ENCODE measurements at regions not wholly inside any gene's neighbourhood (a gene's known extent, or its start where the extent isn't known, plus 50 kb on each side); places are given as distances from the start of the nearest gene placed in this dataset.

- Histone ChIP-seq H3K27me3 (ENCODE audit: control insufficient read depth in 2 of 2, insufficient read depth in 1 of 2, low read length in 1 of 2) (no peaks in the 10 kb centered on the region), H3K4me3 (ENCODE audit: low read length in 2 of 2) (no peak overlapping the region), H3K4me1 (ENCODE audit: control insufficient read depth in 2 of 2, insufficient read depth in 2 of 2, low read length in 2 of 2) (no peaks in the 10 kb centered on the region), H3K9me3 (ENCODE audit: control insufficient read depth in 2 of 2, insufficient read depth in 1 of 2, low read length in 1 of 2) (no peaks in the 10 kb centered on the region), H3K27ac (ENCODE audit: low read depth in 1 of 2, low read length in 1 of 2) (no peak overlapping the region), H3K36me3 (ENCODE audit: control insufficient read depth in 2 of 2, insufficient read depth in 2 of 2, low read length in 1 of 2) (no peaks in the 10 kb centered on the region)
- 93% methylated on average over 1 of the region's 1 CpG for WGBS
- DNase-seq (ENCODE audit: low read depth in 6 of 9, low spot score in 9 of 9): no peak
Observed at GRCh38 chr3:66165660-66166059, 55.1 kb upstream of the SLC25A26 start.

DNA sequence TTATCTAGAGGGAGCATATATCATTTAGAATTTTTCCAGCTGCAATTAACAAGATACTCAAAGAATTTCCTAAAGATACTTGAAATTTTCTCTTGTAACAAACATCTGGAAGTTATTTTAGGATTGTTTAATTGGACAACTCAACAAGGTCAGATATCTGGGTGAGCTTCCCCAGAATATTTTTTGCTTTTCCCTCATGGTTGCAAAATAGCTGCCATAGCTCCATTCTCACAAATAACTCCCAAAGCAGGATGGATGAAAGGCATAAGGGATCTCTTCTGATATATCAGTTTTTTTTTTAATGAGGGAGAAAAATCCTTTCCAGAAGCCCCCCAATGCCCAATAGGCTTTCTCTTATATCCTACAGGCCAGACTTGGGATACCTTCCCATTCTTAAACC is 56.6 kb upstream of the SLC25A26 start:
- no peaks in the 10 kb centered on the region for H3K9me3 ChIP-seq (ENCODE audit: control insufficient read depth in 2 of 2, insufficient read depth in 1 of 2, low read length in 1 of 2)
- no peak overlapping the region for H3K4me3 ChIP-seq (ENCODE audit: low read length in 2 of 2)
- DNase-seq (ENCODE audit: low read depth in 6 of 9, low spot score in 9 of 9): no peak
- H3K27ac ChIP-seq (ENCODE audit: low read depth in 1 of 2, low read length in 1 of 2): no peak overlapping the region
- no peaks in the 10 kb centered on the region for H3K27me3 ChIP-seq (ENCODE audit: control insufficient read depth in 2 of 2, insufficient read depth in 1 of 2, low read length in 1 of 2)
- no peaks in the 10 kb centered on the region for H3K4me1 ChIP-seq (ENCODE audit: control insufficient read depth in 2 of 2, insufficient read depth in 2 of 2, low read length in 2 of 2)
- H3K36me3 ChIP-seq (ENCODE audit: control insufficient read depth in 2 of 2, insufficient read depth in 2 of 2, low read length in 1 of 2): no peaks in the 10 kb centered on the region

DNA sequence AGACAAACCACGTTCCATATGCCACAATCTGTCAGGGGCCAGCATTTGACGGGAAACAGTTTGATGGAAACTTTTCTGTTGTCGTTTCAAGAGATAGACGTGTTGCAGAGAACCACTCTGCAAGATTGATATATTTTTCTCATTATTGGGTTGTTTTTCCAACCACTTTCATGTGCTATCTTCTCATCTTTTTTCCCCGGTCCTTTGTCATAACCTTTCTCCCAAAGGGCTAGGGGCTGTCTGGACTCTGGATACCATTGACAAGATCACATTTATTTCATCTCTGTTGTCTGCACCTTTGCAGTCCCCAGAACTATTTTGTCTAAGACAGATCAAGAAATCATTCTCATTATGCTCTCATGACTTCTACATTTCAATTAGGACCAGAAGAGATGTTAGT is 57.6 kb upstream of the SLC25A26 start:
- H3K36me3 ChIP-seq (ENCODE audit: control insufficient read depth in 2 of 2, insufficient read depth in 2 of 2, low read length in 1 of 2): no peaks in the 10 kb centered on the region
- H3K27me3 ChIP-seq (ENCODE audit: control insufficient read depth in 2 of 2, insufficient read depth in 1 of 2, low read length in 1 of 2): no peaks in the 10 kb centered on the region
- no peak for DNase-seq (ENCODE audit: low read depth in 6 of 9, low spot score in 9 of 9)
- H3K9me3 ChIP-seq (ENCODE audit: control insufficient read depth in 2 of 2, insufficient read depth in 1 of 2, low read length in 1 of 2): no peaks in the 10 kb centered on the region
- no peak overlapping the region for H3K27ac ChIP-seq (ENCODE audit: low read depth in 1 of 2, low read length in 1 of 2)
- no peak overlapping the region for H3K4me3 ChIP-seq (ENCODE audit: low read length in 2 of 2)
- WGBS: 91% methylated on average over 5 of the region's 5 CpGs
- H3K4me1 ChIP-seq (ENCODE audit: control insufficient read depth in 2 of 2, insufficient read depth in 2 of 2, low read length in 2 of 2): no peaks in the 10 kb centered on the region

DNA sequence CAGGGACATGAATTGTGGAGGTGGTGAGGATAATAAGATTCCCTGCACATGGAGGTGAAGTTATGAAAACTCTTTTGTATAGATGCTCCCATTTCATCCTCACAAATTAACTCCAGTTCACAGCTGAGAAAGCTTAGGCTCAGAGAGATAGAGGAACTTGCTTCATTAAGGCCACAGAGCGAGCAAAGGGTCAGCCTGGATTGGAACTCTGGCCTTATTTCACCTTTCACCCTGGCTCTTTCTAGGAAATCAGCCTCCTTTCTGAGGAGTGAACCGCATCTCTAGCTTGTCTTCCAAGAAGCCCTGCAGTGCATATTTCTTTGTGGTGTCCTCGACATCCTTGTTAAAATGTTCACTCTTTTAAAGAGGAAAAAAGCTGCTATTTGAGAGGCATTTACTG is 58.0 kb upstream of the SLC25A26 start:
- no peak overlapping the region for H3K27ac ChIP-seq (ENCODE audit: low read depth in 1 of 2, low read length in 1 of 2)
- no peaks in the 10 kb centered on the region for H3K27me3 ChIP-seq (ENCODE audit: control insufficient read depth in 2 of 2, insufficient read depth in 1 of 2, low read length in 1 of 2)
- H3K9me3 ChIP-seq (ENCODE audit: control insufficient read depth in 2 of 2, insufficient read depth in 1 of 2, low read length in 1 of 2): no peaks in the 10 kb centered on the region
- WGBS: 82% methylated on average over 3 of the region's 3 CpGs
- H3K4me3 ChIP-seq (ENCODE audit: low read length in 2 of 2): no peak overlapping the region
- H3K36me3 ChIP-seq (ENCODE audit: control insufficient read depth in 2 of 2, insufficient read depth in 2 of 2, low read length in 1 of 2): no peaks in the 10 kb centered on the region
- no peaks in the 10 kb centered on the region for H3K4me1 ChIP-seq (ENCODE audit: control insufficient read depth in 2 of 2, insufficient read depth in 2 of 2, low read length in 2 of 2)
- DNase-seq (ENCODE audit: low read depth in 6 of 9, low spot score in 9 of 9): no peak

GRCh38 chr3:66158933-66159683 is 61.7 kb upstream of the SLC25A26 start:
- no peak for DNase-seq (ENCODE audit: low read depth in 6 of 9, low spot score in 9 of 9)
- Histone ChIP-seq H3K27me3 (ENCODE audit: control insufficient read depth in 2 of 2, insufficient read depth in 1 of 2, low read length in 1 of 2) (no peaks in the 10 kb centered on the region), H3K27ac (ENCODE audit: low read depth in 1 of 2, low read length in 1 of 2) (no peak overlapping the region), H3K36me3 (ENCODE audit: control insufficient read depth in 2 of 2, insufficient read depth in 2 of 2, low read length in 1 of 2) (no peaks in the 10 kb centered on the region), H3K9me3 (ENCODE audit: control insufficient read depth in 2 of 2, insufficient read depth in 1 of 2, low read length in 1 of 2) (no peaks in the 10 kb centered on the region), H3K4me3 (ENCODE audit: low read length in 2 of 2) (no peak overlapping the region), H3K4me1 (ENCODE audit: control insufficient read depth in 2 of 2, insufficient read depth in 2 of 2, low read length in 2 of 2) (no peaks in the 10 kb centered on the region)
- 94% methylated on average over 5 of the region's 5 CpGs for WGBS

- Histone ChIP-seq H3K4me1 (ENCODE audit: control insufficient read depth in 2 of 2, insufficient read depth in 2 of 2, low read length in 2 of 2) (no peaks in the 10 kb centered on the region), H3K27ac (ENCODE audit: low read depth in 1 of 2, low read length in 1 of 2) (no peak overlapping the region), H3K27me3 (ENCODE audit: control insufficient read depth in 2 of 2, insufficient read depth in 1 of 2, low read length in 1 of 2) (no peaks in the 10 kb centered on the region), H3K36me3 (ENCODE audit: control insufficient read depth in 2 of 2, insufficient read depth in 2 of 2, low read length in 1 of 2) (no peaks in the 10 kb centered on the region), H3K4me3 (ENCODE audit: low read length in 2 of 2) (no peak overlapping the region), H3K9me3 (ENCODE audit: control insufficient read depth in 2 of 2, insufficient read depth in 1 of 2, low read length in 1 of 2) (no peaks in the 10 kb centered on the region)
- 81% methylated on average over 9 of the region's 9 CpGs for WGBS
- DNase-seq (ENCODE audit: low read depth in 6 of 9, low spot score in 9 of 9): no peak
Observed at GRCh38 chr3:66154444-66154861, 66.3 kb upstream of the SLC25A26 start.

GRCh38 chr3:66153481-66154443 is 67.0 kb upstream of the SLC25A26 start:
- Histone ChIP-seq H3K4me1 (ENCODE audit: control insufficient read depth in 2 of 2, insufficient read depth in 2 of 2, low read length in 2 of 2) (no peaks in the 10 kb centered on the region), H3K27me3 (ENCODE audit: control insufficient read depth in 2 of 2, insufficient read depth in 1 of 2, low read length in 1 of 2) (no peaks in the 10 kb centered on the region), H3K27ac (ENCODE audit: low read depth in 1 of 2, low read length in 1 of 2) (no peak overlapping the region), H3K9me3 (ENCODE audit: control insufficient read depth in 2 of 2, insufficient read depth in 1 of 2, low read length in 1 of 2) (no peaks in the 10 kb centered on the region), H3K4me3 (ENCODE audit: low read length in 2 of 2) (no peak overlapping the region), H3K36me3 (ENCODE audit: control insufficient read depth in 2 of 2, insufficient read depth in 2 of 2, low read length in 1 of 2) (no peaks in the 10 kb centered on the region)
- no peak for DNase-seq (ENCODE audit: low read depth in 6 of 9, low spot score in 9 of 9)
- WGBS: 71% methylated on average over 25 of the region's 25 CpGs

DNA sequence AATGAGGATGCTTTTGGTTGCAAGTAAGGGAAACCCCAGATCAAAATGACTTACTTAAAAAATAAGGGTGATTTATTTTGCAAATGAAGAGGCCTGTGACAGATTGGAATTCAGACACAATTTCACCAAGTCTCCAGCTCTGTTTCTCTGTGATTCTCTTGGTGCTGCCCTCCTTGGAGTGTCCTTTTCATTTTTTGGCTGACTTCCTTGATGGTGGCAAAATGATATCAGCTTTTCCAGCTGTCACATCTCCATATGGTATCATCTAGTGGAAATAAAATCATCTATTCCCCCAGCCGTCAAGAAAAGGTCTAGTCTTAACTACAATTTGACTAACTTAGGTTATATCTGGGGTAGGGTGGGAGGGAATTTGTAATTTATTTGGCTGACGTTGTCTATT is 68.5 kb upstream of the SLC25A26 start:
- no peaks in the 10 kb centered on the region for H3K9me3 ChIP-seq (ENCODE audit: control insufficient read depth in 2 of 2, insufficient read depth in 1 of 2, low read length in 1 of 2)
- DNase-seq (ENCODE audit: low read depth in 6 of 9, low spot score in 9 of 9): no peak
- no peaks in the 10 kb centered on the region for H3K4me1 ChIP-seq (ENCODE audit: control insufficient read depth in 2 of 2, insufficient read depth in 2 of 2, low read length in 2 of 2)
- H3K27ac ChIP-seq (ENCODE audit: low read depth in 1 of 2, low read length in 1 of 2): no peak overlapping the region
- no peak overlapping the region for H3K4me3 ChIP-seq (ENCODE audit: low read length in 2 of 2)
- H3K36me3 ChIP-seq (ENCODE audit: control insufficient read depth in 2 of 2, insufficient read depth in 2 of 2, low read length in 1 of 2): no peaks in the 10 kb centered on the region
- H3K27me3 ChIP-seq (ENCODE audit: control insufficient read depth in 2 of 2, insufficient read depth in 1 of 2, low read length in 1 of 2): no peaks in the 10 kb centered on the region
- WGBS: 94% methylated on average over 2 of the region's 2 CpGs

- no peak overlapping the region for H3K27ac ChIP-seq (ENCODE audit: low read depth in 1 of 2, low read length in 1 of 2)
- 94% methylated on average over 5 of the region's 5 CpGs for WGBS
- no peak for DNase-seq (ENCODE audit: low read depth in 6 of 9, low spot score in 9 of 9)
- no peaks in the 10 kb centered on the region for H3K4me1 ChIP-seq (ENCODE audit: control insufficient read depth in 2 of 2, insufficient read depth in 2 of 2, low read length in 2 of 2)
- H3K4me3 ChIP-seq (ENCODE audit: low read length in 2 of 2): no peak overlapping the region
- H3K9me3 ChIP-seq (ENCODE audit: control insufficient read depth in 2 of 2, insufficient read depth in 1 of 2, low read length in 1 of 2): no peaks in the 10 kb centered on the region
- H3K27me3 ChIP-seq (ENCODE audit: control insufficient read depth in 2 of 2, insufficient read depth in 1 of 2, low read length in 1 of 2): no peaks in the 10 kb centered on the region
- H3K36me3 ChIP-seq (ENCODE audit: control insufficient read depth in 2 of 2, insufficient read depth in 2 of 2, low read length in 1 of 2): no peaks in the 10 kb centered on the region
Observed at GRCh38 chr3:66150977-66151376, 69.8 kb upstream of the SLC25A26 start.
